Uterus (tissue), 2 donors: ENCODE measurements at regions not wholly inside any gene's neighbourhood (a gene's known extent, or its start where the extent isn't known, plus 50 kb on each side); places are given as distances from the start of the nearest gene placed in this dataset.

Experiments
- CTCF ChIP-seq, 4 experiments: fragments of 200-600 bp in 2 of 4; fragments of 450-650 bp in 2 of 4; sonication (generic) in 2 of 4; IDR thresholded peaks; one replicate each; pipeline ENCODE4 v1.5.1; 2016 to 2019; ENCODE audit warnings: antibody characterized with exemption in 4 of 4, mild to moderate bottlenecking in 2 of 4, moderate library complexity in 1 of 4
- POLR2A ChIP-seq, 2 donors: fragments of 450-650 bp; IDR thresholded peaks; one replicate each; pipeline ENCODE4 v1.6.1; 2016; ENCODE audit warnings: antibody characterized with exemption in 2 of 2, mild to moderate bottlenecking in 1 of 2, moderate library complexity in 1 of 2

DNA sequence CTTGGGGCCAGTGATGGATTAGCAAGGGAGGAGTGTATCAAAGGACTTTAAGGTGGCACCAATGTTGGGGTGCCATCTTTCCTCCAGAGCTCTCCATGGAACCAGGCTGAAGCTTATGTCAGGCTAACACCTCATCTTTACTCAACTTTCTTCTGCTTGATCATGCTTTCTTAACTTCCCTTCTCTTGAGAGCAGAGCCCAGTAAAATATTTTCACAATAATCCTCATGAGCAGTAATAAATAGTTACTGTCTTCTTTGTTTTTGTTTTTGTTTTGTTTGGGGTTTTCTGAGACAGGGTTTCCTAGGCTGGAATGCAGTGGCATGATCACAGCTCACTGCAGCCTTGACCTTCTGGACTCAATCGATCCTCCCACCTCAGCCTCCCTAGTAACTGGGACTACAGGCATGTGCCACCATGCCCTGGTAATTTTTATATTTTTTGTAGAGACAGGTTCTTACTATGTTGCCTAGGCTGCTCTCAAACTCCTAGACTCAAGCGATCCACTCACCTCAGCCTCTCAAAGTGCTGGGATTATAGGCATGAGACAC is 127.9 kb upstream of the TOP1 start:
- no peak for TF ChIP-seq CTCF (IDR thresholded peaks at IDR 0.05)
- TF ChIP-seq POLR2A (IDR thresholded peaks at IDR 0.05), result no peak
